ENCODE measurements at regions not wholly inside any gene's neighbourhood (a gene's known extent, or its start where the extent isn't known, plus 50 kb on each side); places are given as distances from the start of the nearest gene placed in this dataset.

DNA sequence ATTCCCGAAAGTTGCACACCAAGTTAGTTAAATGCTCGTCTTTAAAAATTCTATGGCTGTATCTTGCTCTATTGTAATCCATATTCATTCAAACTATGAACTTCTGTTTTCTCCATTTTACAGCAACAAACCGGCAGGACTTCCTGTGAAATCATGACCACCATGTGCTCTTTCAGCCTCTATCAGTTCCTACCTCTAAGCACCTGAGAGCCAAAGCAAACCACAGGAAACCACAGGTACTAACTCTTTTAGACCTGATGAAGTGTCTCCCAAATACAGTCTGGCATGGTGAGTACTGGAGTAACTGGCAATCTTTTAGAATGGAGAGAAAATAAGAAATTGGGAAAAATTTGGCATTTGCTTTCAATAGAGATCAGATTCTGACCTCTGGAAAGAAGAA, 186.5 kb upstream of the SLITRK3 start:
- TF ChIP-seq, protein P1, sequence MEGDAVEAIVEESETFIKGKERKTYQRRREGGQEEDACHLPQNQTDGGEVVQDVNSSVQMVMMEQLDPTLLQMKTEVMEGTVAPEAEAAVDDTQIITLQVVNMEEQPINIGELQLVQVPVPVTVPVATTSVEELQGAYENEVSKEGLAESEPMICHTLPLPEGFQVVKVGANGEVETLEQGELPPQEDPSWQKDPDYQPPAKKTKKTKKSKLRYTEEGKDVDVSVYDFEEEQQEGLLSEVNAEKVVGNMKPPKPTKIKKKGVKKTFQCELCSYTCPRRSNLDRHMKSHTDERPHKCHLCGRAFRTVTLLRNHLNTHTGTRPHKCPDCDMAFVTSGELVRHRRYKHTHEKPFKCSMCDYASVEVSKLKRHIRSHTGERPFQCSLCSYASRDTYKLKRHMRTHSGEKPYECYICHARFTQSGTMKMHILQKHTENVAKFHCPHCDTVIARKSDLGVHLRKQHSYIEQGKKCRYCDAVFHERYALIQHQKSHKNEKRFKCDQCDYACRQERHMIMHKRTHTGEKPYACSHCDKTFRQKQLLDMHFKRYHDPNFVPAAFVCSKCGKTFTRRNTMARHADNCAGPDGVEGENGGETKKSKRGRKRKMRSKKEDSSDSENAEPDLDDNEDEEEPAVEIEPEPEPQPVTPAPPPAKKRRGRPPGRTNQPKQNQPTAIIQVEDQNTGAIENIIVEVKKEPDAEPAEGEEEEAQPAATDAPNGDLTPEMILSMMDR (IDR thresholded peaks at IDR 0.05; ENCODE audit: low read length) = no peak
- no peak for TF ChIP-seq EZH2 (optimal IDR thresholded peaks at IDR 0.05; ENCODE audit: low read depth, low read length)

Data from MM.1S (cell line).